ENCODE measurements at regions not wholly inside any gene's neighbourhood (a gene's known extent, or its start where the extent isn't known, plus 50 kb on each side); places are given as distances from the start of the nearest gene placed in this dataset.

- TF ChIP-seq, protein P1, sequence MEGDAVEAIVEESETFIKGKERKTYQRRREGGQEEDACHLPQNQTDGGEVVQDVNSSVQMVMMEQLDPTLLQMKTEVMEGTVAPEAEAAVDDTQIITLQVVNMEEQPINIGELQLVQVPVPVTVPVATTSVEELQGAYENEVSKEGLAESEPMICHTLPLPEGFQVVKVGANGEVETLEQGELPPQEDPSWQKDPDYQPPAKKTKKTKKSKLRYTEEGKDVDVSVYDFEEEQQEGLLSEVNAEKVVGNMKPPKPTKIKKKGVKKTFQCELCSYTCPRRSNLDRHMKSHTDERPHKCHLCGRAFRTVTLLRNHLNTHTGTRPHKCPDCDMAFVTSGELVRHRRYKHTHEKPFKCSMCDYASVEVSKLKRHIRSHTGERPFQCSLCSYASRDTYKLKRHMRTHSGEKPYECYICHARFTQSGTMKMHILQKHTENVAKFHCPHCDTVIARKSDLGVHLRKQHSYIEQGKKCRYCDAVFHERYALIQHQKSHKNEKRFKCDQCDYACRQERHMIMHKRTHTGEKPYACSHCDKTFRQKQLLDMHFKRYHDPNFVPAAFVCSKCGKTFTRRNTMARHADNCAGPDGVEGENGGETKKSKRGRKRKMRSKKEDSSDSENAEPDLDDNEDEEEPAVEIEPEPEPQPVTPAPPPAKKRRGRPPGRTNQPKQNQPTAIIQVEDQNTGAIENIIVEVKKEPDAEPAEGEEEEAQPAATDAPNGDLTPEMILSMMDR (IDR thresholded peaks at IDR 0.05): no peak
- TF ChIP-seq POLR2A (IDR thresholded peaks at IDR 0.05): no peak
- TF ChIP-seq POLR2AphosphoS5 (IDR thresholded peaks at IDR 0.05): no peak
- no peak for TF ChIP-seq EP300 (IDR thresholded peaks at IDR 0.05)
Observed at GRCh38 chr18:39796393-39796792, 2158.6 kb upstream of the PIK3C3 start.

Measured in sigmoid colon (tissue), 4 donors.